Lung (tissue), 11 donors: ENCODE measurements at regions not wholly inside any gene's neighbourhood (a gene's known extent, or its start where the extent isn't known, plus 50 kb on each side); places are given as distances from the start of the nearest gene placed in this dataset.

Experiments used
- ATAC-seq: fragments of 200-7000 bp; cut with Tn5 transposase; one replicate; pipeline ENCODE4 v1.9.1; 2020; ENCODE audit warnings: moderate number of reproducible peaks; ENCODE audit not compliant: insufficient read depth, low FRiP score
- DNase-seq, 3 donors: peaks; one replicate each; pipeline ENCODE4 v3.0.0-alpha.2; 2013 to 2017
- H3K27ac ChIP-seq, 2 donors: one replicate each; pipeline ENCODE4 v1.5.1; 2013; ENCODE audit warnings: mild to moderate bottlenecking in 2 of 2, moderate library complexity in 2 of 2, control low read depth in 1 of 2, inconsistent platforms in 1 of 2, low read depth in 1 of 2, low read length in 1 of 2
- H3K27me3 ChIP-seq, 3 donors: one replicate each; pipeline ENCODE4 v1.5.1; 2013; ENCODE audit warnings: low read length in 2 of 3; ENCODE audit not compliant: control insufficient read depth in 3 of 3, insufficient read depth in 3 of 3
- H3K36me3 ChIP-seq, 4 donors: one replicate each; pipeline ENCODE4 v1.5.1; 2013; ENCODE audit warnings: low read length in 4 of 4, mild to moderate bottlenecking in 1 of 4, moderate library complexity in 1 of 4; ENCODE audit not compliant: control insufficient read depth in 4 of 4, insufficient read depth in 4 of 4
- H3K4me1 ChIP-seq, 5 donors: one replicate each; pipeline ENCODE4 v1.5.1; 2013; ENCODE audit warnings: low read length in 5 of 5, mild to moderate bottlenecking in 2 of 5, moderate library complexity in 1 of 5; ENCODE audit not compliant: control insufficient read depth in 5 of 5, insufficient read depth in 5 of 5
- H3K4me3 ChIP-seq: one replicate; pipeline ENCODE4 v1.5.1; 2013; ENCODE audit warnings: mild to moderate bottlenecking, control low read depth, moderate library complexity
- H3K9ac ChIP-seq, 2 donors: one replicate each; pipeline ENCODE4 v1.5.1; 2013; ENCODE audit warnings: low read length in 2 of 2, control low read depth in 1 of 2; ENCODE audit not compliant: insufficient read depth in 1 of 2
- H3K9me3 ChIP-seq, 4 donors: one replicate each; pipeline ENCODE4 v1.5.1; 2013; ENCODE audit warnings: low read length in 3 of 4, mild to moderate bottlenecking in 1 of 4, moderate library complexity in 1 of 4; ENCODE audit not compliant: control insufficient read depth in 4 of 4, insufficient read depth in 3 of 4
- CTCF ChIP-seq: IDR thresholded peaks from 2 replicates; pipeline ENCODE4 v1.5.1; 2012; ENCODE audit warnings: mild to moderate bottlenecking; ENCODE audit errors: control extremely low read depth, extremely low read depth
- WGBS, 2 donors: extraction: QIAGEN DNeasy Blood & Tissue Kit; methylation state at CpG; one replicate each; pipeline ENCODE4 v1.1.7; 2013; 5-methylcytosine and 5-hydroxymethylcytosine counted together
- donor health status: control.
- donor health status: control.
- donor health status: Bipolar disorder and iron deficiency.
- donor health status: healthy.
- donor health status: DM: yes; HTN: yes; CAD: no.

- WGBS, 2 donors, result 67 to 68% methylated on average over 3 of the region's 3 CpGs
- Histone ChIP-seq H3K27ac (no peak overlapping the region), H3K27me3 (no peaks in the 10 kb centered on the region), H3K4me1 (no peaks in the 10 kb centered on the region), H3K9me3 (no peaks in the 10 kb centered on the region), H3K4me3 (no peak overlapping the region), H3K36me3 (no peaks in the 10 kb centered on the region), H3K9ac (no peak overlapping the region)
- ATAC-seq (no peak), DNase-seq (no peak)
- TF ChIP-seq CTCF, result no peak
These were observed 239.9 kb downstream of the SPRY2 start for GRCh38 chr13:80101040-80101439.

GRCh38 chr13:80100636-80101035 lies 240.3 kb downstream of the SPRY2 start:
- Histone ChIP-seq H3K9me3 (no peaks in the 10 kb centered on the region), H3K4me1 (no peaks in the 10 kb centered on the region), H3K9ac (no peak overlapping the region), H3K36me3 (no peaks in the 10 kb centered on the region), H3K27ac (no peak overlapping the region), H3K4me3 (no peak overlapping the region), H3K27me3 (no peaks in the 10 kb centered on the region)
- no peak for TF ChIP-seq CTCF
- no peak for DNase-seq
- 83 to 97% methylated on average over 2 of the region's 2 CpGs for WGBS, 2 donors
- no peak for ATAC-seq

- no peak for ATAC-seq
- Histone ChIP-seq H3K4me3 (no peak overlapping the region), H3K9ac (no peak overlapping the region), H3K36me3 (no peaks in the 10 kb centered on the region), H3K4me1 (peaks cover 0 to 4% (median 0%) of the 10 kb centered on the region in 5 donors), H3K27ac (no peak overlapping the region), H3K9me3 (no peaks in the 10 kb centered on the region), H3K27me3 (no peaks in the 10 kb centered on the region)
- no peak for TF ChIP-seq CTCF
- DNase-seq, result no peak
- WGBS, 2 donors, result 96 to 99% methylated on average over 2 of the region's 2 CpGs
These were observed 243.4 kb downstream of the SPRY2 start for GRCh38 chr13:80097561-80097960.

GRCh38 chr13:80096383-80096782 lies 244.5 kb downstream of the SPRY2 start:
- Histone ChIP-seq H3K4me1 (peaks cover 0 to 4% (median 0%) of the 10 kb centered on the region in 5 donors), H3K9ac (no peak overlapping the region), H3K27me3 (no peaks in the 10 kb centered on the region), H3K9me3 (no peaks in the 10 kb centered on the region), H3K4me3 (no peak overlapping the region), H3K36me3 (no peaks in the 10 kb centered on the region), H3K27ac (no peak overlapping the region)
- DNase-seq (no peak), ATAC-seq (no peak)
- WGBS, 2 donors, result 66 to 69% methylated on average over 2 of the region's 2 CpGs
- no peak for TF ChIP-seq CTCF
